Colonic mucosa (tissue), 4 donors: ENCODE measurements at regions not wholly inside any gene's neighbourhood (a gene's known extent, or its start where the extent isn't known, plus 50 kb on each side); places are given as distances from the start of the nearest gene placed in this dataset.

Experiments
- DNase-seq: peaks from one replicate; pipeline ENCODE4 v3.0.0-alpha.2; 2020
- H3K27ac ChIP-seq: fragments of 200-600 bp; one replicate; pipeline ENCODE4 v1.8.0; 2021
- H3K27me3 ChIP-seq: fragments of 200-600 bp; one replicate; pipeline ENCODE4 v1.8.0; 2021
- H3K36me3 ChIP-seq: fragments of 200-600 bp; one replicate; pipeline ENCODE4 v1.8.0; 2021
- H3K4me1 ChIP-seq: fragments of 200-600 bp; one replicate; pipeline ENCODE4 v1.8.0; 2021; ENCODE audit warnings: mild to moderate bottlenecking
- H3K4me3 ChIP-seq: fragments of 200-600 bp; one replicate; pipeline ENCODE4 v1.8.0; 2021
- H3K9ac ChIP-seq, 2 donors: one replicate each; pipeline ENCODE4 v1.7.0; 2013; ENCODE audit warnings: control low read depth in 2 of 2, low read depth in 2 of 2, low read length in 2 of 2
- H3K9me3 ChIP-seq: fragments of 200-600 bp; one replicate; pipeline ENCODE4 v1.8.0; 2021
- intact Hi-C: fragments of 100-400 bp; cut with DNase I; formaldehyde crosslinking; loops from one replicate; pipeline ENCODE4 v1.14.1; 2022
- TF ChIP-seq, protein P1 (sequence below): fragments of 200-600 bp; IDR thresholded peaks from one replicate; pipeline ENCODE4 v1.8.0; 2022; ENCODE audit warnings: antibody characterized with exemption, mild to moderate bottlenecking
- donor health status: healthy.
- donor health status: DM: no; HTN: no; CAD: no.
- donor health status: DM: no; HTN: no; CAD: no.

DNA sequence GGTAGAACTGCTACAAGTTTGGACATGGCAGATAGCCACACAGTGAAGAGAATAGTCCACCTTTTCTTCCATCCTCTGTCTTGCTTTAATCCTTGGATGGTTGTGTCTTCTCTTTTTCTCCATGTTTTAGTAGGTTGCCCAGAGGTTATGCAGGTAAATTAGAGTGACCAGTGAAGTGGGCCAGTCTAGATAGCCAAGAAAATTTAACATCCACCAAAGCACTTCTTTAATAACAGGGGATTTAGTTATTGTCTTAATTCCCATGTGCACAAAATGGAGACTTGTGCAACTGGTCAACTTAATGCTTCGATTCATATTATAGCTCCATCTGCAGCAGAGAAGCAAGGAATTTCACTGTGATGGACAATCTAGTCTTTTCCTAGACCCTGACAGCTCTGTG lies 58.8 kb upstream of the RCN1 start:
- no peaks in the 10 kb centered on the region for H3K9me3 ChIP-seq
- no peak for DNase-seq
- no peaks in the 10 kb centered on the region for H3K4me1 ChIP-seq
- no peaks in the 10 kb centered on the region for H3K36me3 ChIP-seq
- no peak overlapping the region for H3K4me3 ChIP-seq
- no peaks in the 10 kb centered on the region for H3K27me3 ChIP-seq
- no peak overlapping the region for H3K27ac ChIP-seq
- TF ChIP-seq, protein P1, sequence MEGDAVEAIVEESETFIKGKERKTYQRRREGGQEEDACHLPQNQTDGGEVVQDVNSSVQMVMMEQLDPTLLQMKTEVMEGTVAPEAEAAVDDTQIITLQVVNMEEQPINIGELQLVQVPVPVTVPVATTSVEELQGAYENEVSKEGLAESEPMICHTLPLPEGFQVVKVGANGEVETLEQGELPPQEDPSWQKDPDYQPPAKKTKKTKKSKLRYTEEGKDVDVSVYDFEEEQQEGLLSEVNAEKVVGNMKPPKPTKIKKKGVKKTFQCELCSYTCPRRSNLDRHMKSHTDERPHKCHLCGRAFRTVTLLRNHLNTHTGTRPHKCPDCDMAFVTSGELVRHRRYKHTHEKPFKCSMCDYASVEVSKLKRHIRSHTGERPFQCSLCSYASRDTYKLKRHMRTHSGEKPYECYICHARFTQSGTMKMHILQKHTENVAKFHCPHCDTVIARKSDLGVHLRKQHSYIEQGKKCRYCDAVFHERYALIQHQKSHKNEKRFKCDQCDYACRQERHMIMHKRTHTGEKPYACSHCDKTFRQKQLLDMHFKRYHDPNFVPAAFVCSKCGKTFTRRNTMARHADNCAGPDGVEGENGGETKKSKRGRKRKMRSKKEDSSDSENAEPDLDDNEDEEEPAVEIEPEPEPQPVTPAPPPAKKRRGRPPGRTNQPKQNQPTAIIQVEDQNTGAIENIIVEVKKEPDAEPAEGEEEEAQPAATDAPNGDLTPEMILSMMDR, result no peak
- intact Hi-C loops, result no loop called here
- H3K9ac ChIP-seq, result no peak overlapping the region

DNA sequence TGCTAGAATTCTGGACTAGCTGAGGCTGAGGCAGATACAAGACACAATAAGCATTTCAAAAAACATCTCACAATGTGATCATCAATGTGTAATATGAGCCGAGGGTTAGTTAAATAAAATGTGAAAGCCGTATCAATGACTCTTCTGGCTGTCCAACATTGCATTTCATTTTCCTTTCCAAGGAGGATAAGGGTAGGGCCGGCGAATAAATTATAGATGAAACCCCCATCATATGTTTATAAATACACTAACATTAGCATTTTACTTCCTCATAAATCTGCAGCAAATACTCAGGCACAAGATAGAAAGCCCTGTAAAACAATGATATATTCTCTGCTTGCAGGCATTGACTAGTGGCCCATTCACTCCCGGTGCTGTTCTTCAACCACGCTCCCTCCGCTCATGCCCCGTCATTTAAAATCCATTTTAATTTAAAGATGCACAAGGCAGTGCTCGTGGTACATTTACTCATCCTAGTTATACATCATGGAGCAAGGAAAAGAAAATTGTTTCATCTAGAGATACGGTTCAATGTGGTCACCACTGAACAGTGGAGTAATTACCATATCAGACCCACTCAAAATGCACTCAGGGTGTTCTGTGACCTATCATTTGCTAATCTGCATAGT lies 59.9 kb upstream of the RCN1 start:
- no peaks in the 10 kb centered on the region for H3K36me3 ChIP-seq

DNA sequence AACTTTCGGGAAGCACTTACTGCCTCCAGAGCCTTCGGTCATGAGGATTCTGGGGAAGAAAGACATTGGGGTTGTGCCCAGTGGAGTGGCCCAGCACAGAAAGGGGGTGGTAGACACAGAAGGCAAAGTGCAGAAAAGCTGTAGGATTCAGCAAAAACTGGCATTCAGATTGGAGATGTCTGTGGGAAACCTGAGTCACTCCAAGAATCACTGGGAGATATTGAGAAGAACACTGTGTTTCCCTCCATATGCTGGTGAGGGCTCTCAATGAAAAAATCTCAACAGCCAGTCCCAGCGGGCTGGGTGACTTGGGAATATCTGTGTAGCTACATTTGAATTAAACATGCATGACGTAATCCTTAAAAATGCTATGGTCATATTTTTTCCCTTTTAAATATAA lies 61.2 kb upstream of the RCN1 start:
- Histone ChIP-seq H3K9me3 (no peaks in the 10 kb centered on the region), H3K9ac (no peak overlapping the region), H3K27me3 (no peaks in the 10 kb centered on the region), H3K36me3 (no peaks in the 10 kb centered on the region), H3K27ac (no peak overlapping the region), H3K4me1 (no peaks in the 10 kb centered on the region), H3K4me3 (no peak overlapping the region)
- intact Hi-C loops, result no loop called here
- no peak for DNase-seq
- TF ChIP-seq, protein P1, result no peak

More for the DNA sequence above, 59.9 kb upstream of the RCN1 start:
- no peaks in the 10 kb centered on the region for H3K4me1 ChIP-seq
- DNase-seq, result no peak
- H3K9ac ChIP-seq, result no peak overlapping the region
- no peaks in the 10 kb centered on the region for H3K27me3 ChIP-seq
- H3K27ac ChIP-seq, result no peak overlapping the region
- TF ChIP-seq, protein P1, result no peak
- intact Hi-C loops, result no loop called here
- no peaks in the 10 kb centered on the region for H3K9me3 ChIP-seq
- no peak overlapping the region for H3K4me3 ChIP-seq

- TF ChIP-seq, protein P1, result no peak
- Histone ChIP-seq H3K4me1 (no peaks in the 10 kb centered on the region), H3K27ac (no peak overlapping the region), H3K36me3 (no peaks in the 10 kb centered on the region), H3K4me3 (no peak overlapping the region), H3K9me3 (no peaks in the 10 kb centered on the region), H3K27me3 (no peaks in the 10 kb centered on the region), H3K9ac (no peak overlapping the region)
- intact Hi-C loops, result no loop called here
- DNase-seq, result no peak
Observed at GRCh38 chr11:32028201-32028600, 62.7 kb upstream of the RCN1 start.

DNA sequence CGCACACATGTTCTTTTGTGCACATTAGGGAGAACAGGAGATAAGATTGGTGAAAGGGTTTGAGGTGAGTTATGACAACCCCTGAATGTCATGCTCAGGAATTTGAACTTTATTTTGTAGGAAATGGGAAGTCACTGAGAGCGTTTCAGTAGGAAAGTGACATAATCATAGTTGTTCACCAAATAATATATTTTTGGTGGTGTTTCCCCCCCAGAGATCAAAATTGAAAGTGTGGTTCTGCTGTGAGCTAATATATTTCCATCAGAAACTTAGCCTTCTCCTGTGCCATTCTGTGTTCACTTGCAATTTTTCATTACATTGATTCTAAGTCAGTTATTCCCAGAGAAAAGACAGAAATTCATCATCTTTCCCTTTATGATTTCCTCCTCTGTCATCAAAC lies 64.1 kb upstream of the RCN1 start:
- H3K9ac ChIP-seq, result no peak overlapping the region
- no peaks in the 10 kb centered on the region for H3K36me3 ChIP-seq
- H3K27me3 ChIP-seq, result no peaks in the 10 kb centered on the region
- intact Hi-C loops, result no loop called here
- no peak for DNase-seq
- TF ChIP-seq, protein P1, result no peak
- no peaks in the 10 kb centered on the region for H3K4me1 ChIP-seq
- no peak overlapping the region for H3K27ac ChIP-seq
- H3K9me3 ChIP-seq, result no peaks in the 10 kb centered on the region
- no peak overlapping the region for H3K4me3 ChIP-seq
